NCI-H2081 (cell line): ENCODE measurements at regions not wholly inside any gene's neighbourhood (a gene's known extent, or its start where the extent isn't known, plus 50 kb on each side); places are given as distances from the start of the nearest gene placed in this dataset.

Source experiments
- DNase-seq, 2 experiments: peaks; one replicate each; lab custom pipeline; 2025; lab: John Stamatoyannopoulos, UW

DNA sequence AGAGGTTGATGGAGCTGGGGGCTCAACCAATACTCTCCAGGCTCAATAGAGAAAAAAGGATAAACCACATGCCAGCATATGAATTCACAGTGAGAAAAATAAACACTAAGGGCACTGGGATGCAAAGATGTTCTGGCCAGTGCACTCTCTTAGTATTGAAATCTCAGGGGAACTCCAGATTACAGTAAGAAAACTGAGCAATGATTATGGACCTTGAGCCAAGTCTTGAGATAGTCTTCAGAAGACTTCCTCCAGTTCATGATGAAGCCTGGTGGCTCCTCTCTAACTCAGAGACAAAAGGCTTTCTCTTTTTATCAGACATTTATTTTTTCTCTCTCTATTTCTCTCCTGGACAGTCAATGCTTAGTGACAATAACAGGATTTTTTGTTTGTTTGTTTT is 139.8 kb upstream of the SPEF2 start:
- no peak for DNase-seq

DNA sequence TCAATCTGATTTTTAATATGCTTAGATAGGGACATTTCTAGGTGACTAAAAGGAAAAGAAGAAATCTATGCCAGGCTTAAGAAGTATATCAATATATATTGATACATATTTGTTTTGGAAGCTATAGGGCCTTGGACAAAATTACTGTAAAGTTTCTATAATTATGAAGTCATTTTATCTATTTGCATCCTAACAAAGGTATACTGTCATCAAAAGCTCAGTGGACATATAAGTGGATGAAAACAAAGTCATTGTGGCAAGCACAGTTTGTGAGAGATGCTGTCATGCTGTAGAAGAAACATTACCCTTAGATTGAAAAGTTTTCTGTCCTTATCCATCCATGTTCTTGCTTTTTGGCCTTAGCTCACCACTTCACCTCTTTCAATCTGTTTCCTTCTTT is 140.3 kb upstream of the SPEF2 start:
- DNase-seq, result no peak

DNA sequence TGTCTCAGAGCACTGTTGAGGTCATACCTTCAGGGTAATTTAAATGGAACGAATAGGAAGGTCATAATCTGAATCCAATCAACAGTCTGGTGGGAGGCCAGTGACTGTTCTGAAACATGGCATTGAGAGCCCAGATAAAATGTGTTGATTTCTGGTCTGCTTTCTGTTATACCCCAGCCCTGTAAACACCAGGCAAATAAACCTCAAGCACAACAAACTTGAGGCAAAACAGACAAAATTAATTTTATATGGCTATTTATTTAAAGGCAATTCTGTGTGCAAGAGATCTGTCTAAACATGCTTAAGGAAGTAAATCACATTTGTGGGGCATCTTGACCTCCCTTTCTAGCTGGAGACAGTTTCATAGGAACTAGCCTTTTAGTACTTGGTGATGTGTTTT is 140.9 kb upstream of the SPEF2 start:
- no peak for DNase-seq

DNA sequence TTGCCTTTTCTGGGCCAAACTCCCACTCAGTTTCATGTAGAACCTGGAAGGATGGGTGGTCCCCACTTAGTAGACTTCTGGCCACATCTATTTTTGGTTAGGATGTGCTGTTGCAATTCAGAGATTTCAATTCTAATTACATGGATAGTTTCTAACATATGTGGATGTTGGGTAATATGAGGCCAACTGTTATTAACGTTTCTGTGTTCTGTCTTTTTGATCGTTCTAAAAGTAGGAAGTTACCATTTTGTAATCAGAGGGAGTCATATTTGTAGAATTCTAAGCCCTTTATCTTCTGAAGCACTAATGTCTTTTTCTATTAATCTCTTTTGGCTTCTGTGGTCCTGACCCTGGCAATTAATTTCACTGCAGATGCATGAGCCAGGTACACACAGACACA is 141.6 kb upstream of the SPEF2 start:
- no peak for DNase-seq

DNA sequence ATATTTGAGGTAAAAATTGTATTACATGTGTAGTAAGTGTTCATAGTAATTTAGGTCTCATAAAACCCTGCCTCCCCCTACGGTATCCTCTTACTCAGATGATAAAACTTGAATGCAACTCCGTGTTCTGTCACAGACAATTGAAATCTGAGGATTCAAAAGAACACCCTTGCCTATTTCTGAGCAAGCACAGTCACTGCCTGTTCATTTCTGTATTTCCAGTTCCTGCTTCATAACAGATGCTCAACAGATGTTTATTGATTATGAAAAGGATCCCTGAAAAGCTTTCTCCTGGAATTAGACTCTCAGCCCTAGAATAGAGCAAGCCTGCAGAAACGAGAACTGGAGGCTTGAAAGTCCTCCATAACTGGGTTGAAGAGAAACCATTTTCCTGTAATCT is 144.1 kb upstream of the SPEF2 start:
- DNase-seq, result no peak

DNA sequence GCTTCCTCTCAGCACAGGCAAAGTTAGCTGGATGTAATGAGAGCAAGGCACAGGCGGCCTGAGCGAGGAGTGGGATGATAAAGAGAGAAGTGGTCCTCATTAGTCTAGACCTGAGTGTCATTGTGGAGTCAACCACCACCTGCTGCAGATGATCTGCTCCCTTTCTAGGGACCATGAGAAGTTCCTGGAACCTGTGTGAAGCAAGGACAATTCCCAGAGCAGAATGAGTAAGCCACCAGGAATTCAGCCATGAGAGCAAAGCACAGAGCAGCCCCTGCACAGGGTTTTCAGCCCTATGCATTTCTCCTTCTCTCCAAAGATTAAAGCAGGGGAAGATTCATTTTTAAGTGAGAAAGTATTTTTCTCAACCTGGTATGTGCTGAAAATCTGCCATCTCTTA is 146.8 kb upstream of the SPEF2 start:
- DNase-seq, result no peak

DNA sequence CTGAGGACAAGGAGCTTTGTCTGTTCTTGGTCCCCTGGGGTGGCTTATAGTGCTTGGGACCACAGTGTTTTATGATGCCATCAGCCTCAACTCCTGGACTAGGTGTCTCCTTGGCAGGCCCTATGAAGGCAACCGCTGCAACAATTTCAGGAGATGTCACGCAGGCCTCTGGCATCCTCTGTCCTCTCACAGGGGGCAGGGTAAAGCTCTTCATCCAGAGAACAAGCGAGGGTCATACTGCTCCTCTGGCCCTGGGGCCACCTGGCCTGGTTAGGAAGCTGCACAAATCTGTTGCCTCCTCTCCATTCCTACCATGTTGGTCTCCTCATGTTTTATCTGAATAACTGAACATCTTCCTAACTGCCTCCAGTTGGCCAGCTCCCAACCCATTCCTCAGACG is 148.9 kb upstream of the SPEF2 start:
- no peak for DNase-seq

DNA sequence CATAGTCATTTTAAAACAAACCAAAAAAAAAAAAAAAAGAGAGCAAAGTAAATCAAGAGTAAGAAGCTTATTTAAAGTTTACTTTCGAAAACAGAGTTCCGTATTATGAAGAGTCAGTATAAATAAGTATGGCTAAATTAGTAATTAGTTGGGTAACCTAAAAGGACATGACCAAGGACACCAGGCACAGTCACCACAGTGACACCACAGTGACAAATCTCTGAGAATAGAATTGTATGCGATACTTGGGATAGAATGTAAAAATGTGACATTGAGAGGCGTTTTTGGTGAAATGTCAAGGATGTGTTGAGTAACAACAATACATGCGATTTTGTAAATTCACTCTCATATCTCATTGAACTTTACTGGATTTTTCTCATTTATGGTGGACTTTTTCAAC is 150.9 kb upstream of the SPEF2 start:
- DNase-seq, result no peak

DNA sequence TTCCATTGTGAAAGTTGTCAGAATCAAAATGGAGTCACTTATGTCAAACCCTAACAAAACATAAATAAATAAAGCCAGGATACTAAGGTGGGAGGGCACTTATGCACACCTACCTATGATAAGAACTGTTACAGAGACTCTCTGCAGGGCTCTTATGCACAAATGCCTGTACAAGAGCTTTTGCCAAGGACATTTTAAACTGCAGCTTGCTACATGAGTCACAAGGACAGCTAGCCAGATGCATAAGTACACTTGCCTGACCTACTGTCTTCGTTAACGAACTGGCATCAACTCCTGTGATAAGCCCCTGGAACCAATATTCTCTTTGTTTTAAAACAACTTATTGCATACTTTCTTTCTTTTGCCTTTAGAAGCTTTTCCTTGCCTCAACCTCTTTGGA is 152.9 kb upstream of the SPEF2 start:
- no peak for DNase-seq

DNA sequence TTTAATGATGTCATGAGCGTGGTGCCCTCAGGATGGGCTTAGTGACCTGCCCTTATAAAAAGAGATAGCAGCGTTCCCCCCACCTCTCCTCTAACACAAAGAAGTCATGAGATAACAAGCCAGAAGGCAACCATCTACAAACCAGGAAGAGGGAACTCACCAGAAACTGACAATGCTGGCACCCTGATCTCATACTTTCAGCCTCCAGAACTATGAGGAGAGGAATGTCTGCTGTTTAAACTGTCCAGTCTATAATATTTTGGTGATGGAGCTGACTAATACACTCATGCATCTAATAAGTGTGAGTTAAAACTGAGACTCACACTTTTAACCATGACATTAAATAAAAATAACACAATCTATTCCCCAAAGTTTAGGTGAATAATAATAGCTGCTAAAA is 156.1 kb upstream of the SPEF2 start:
- DNase-seq, result no peak

DNA sequence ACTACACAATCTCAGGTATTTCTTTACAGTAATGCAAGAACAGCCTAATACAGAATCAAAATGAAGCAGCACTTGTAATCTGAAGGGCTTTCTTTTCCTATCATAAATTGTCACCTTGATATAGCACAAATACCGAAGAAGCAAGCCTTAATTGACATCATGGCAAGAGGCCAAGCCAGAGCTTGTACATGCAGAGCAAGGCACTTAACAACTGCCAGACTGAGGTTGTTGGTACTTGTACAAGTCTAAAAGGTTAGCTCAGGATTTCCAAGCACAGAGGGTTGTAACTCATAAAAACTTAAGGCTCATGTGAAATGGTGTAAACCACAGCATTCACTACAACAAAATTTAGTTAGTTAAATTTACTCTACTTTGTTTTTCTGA is 158.8 kb upstream of the SPEF2 start:
- peak in 1 of 2 experiments; percentile 12 for DNase-seq

DNA sequence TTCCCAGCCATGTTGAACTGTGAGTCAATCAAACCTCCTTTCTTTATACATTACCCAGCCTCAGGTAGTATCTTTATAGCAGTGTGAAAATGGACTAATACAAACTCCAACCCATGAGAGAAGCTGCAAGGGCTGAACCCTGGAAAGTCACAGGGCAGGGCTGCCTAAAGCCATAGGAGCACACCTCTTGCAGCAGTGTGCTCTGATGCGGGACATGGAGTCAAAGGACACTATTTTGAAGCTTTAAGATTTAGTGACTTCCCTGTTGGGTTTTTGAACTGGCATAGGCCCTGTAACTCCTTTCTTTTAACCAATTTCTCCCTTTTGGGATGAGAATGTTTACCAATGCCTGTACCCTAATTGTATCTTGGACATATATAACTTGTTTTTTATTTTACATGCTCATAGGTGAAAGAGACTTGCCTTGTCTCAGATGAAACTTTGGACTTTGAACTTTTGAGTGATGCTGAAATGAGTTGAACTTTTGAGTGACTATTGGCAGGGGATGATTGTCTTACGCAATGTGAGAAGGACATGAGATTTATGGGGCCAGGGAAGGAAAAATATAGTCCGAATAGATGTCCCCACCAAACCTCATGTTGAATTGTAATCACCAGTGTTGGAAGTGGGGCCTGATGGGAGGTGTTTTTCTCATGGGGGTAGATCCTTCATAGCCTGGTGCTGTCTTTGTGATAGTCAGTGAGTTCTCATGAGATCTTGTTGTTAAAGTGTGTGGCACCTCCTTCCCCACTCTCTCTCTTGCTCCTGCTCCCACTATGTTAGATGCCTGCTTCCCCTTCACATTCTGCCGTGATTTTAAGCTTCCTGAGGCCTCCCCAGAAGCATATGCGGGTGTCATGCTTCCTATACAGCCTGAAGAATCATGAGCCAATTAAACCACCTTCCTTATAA is 159.5 kb upstream of the SPEF2 start:
- DNase-seq, result no peak

DNA sequence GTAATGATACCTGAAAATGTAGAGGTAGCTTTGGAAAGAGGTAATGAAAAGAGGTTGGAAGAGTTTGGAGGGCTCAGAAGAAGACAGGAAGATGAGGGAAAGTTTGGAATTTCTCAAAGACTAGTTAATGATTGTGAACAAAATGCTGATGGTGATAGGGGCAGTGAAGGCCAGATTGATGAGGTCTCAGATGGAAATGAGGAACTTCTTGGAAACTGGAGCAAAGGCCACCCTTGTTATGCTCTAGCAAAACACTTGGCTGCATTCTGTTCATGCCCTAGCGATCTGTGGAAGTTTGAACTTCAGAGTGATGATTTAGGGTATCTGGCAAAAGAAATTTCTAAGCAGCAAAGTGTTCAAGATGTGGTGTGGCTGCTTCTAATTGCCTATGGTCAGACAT is 161.2 kb upstream of the SPEF2 start:
- no peak for DNase-seq

DNA sequence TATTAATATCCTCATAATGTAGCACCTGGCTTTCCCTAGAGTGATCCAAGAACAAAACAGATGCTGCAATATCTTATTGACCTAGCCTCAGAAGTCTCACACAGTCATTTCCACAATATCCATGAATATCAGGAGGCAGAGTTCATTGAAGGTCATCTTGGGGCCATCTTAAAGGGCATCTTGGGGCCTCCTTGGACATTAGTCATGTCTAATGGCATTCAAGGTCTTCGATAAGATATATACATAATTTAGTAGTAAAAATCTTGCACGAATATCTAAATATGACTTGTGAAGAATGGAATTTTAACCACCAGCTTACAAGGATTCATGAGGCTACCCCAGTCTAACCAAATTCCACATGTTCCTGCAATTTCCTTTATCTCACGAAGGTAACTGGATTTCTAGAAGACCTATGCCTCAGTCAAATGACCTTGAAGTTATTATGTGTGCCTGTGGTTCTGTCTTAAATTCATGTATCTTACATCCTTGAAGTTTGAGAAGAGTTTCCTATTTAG is 163.6 kb upstream of the SPEF2 start:
- DNase-seq, result no peak

DNA sequence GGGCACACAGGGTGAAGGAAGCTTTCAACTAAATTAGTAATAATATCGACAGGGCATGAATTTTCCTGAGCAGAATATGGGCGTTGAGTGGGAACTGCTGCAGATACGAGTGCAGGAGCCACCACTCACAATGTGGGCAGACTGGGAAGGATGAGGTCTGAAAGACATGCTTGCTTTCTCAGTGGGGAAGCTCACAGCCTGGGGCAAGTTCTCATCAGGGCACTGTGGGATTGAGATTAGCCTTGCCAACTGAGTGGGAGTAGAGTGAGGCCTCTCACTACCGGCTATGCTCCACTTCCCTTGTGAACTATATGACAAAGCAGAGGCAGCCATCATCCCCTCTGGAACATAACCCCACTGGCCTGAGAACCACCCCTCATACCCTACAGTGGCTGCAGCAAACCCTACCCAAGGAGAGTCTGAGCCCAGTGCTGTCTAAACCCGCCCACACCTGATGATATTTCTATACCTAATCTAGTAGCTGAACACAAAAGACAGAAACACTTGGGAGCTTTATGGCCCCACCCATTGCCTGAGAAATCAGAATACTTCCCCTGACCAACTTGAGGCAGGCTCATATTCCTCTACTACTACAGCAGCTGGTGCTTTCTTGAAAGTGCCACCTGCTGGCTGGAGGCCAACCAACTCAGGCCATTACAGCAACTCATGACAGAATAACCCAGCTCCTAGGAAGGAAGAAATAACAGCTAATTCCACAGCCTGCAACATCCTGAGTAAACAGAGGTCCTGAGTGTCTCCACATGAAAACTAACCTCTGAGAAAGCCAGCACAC is 173.7 kb upstream of the SPEF2 start:
- no peak for DNase-seq

DNA sequence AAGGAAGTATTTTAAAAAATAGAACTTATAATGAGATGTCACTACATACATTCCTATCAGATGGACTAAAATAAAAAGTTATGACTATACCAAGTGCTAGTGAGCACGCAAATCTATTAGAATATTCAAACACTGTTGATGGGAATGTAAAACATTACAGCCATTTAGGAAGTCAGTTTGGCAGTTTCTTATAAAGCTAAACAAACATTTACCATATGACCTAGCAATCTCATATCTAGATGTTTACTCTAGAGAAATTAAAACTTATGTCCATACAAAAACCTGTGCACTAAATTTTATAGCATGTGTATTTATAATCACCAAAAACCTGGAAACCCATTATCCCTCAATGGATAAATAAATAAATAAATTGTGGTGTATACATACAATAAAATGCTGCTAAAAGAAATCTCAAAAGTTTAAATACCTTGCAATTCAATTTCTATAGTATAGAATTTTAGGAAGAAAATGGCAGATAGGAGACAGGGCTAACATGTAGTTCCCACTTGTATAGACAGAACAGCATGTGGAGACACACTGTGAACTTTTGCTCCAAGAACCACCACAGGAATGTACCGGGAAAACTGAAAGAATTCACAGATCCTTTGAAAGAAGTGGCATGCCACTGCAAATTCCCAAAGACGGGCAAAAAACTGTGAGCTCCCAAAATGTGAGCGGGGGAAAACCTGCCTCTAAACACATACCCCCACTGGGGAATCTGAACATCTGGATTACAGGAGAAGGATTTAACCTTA is 174.6 kb upstream of the SPEF2 start:
- DNase-seq, result no peak

DNA sequence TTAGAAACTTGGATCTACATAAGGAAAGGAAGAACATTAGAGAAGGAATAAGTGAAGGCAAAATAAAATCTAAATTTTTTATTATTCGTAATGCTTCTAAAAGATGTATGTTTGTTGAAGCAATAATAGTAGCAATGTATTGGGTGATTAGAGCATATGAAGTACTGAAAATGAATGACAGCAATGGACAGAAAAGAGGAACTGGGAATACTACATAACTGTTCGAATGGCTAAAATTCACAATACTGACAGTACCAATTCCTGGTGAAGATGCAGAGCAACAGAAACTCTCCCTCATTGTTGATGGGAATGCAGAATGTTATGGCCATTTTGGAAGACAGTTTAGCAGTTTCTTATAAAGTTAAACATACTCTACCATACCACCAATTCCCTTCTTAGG is 177.3 kb upstream of the SPEF2 start:
- no peak for DNase-seq

DNA sequence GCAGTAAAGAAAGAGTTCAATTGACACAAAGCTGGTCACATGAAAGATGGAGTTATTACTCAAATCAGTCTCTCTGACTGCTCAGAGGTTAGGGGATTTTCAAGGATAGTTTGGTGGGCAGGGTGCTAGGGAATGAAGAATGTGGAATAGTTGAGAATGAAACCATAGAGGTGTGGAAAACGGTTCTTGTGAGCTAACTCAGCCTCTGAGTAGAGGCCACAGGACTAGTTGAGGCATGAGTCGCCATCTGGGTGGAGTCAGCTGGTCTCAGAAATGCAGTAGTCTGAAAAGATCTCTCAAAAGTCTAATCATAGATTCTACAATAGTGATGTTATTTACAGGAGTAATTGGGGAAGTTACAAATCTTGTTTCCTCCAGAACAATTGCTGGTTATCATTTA is 178.9 kb upstream of the SPEF2 start:
- DNase-seq, result no peak

DNA sequence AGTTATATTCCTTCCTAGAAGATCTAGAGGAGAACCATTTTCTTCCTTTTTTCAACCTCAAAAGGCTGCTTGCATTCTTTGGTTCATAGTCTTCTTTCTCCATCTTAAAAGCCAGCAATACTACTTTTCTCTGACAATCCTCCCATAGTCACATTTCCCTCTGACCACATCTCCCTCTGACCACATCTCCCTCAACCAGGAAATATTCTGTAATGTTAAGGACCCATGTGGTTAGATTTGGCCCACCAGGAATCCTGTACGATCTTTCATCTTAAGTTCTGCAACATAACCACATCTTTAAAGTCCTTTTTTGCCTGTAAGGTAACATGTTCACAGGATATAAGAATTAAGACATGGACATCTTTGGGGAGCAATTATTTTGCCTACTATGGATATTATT is 179.4 kb upstream of the SPEF2 start:
- no peak for DNase-seq

DNA sequence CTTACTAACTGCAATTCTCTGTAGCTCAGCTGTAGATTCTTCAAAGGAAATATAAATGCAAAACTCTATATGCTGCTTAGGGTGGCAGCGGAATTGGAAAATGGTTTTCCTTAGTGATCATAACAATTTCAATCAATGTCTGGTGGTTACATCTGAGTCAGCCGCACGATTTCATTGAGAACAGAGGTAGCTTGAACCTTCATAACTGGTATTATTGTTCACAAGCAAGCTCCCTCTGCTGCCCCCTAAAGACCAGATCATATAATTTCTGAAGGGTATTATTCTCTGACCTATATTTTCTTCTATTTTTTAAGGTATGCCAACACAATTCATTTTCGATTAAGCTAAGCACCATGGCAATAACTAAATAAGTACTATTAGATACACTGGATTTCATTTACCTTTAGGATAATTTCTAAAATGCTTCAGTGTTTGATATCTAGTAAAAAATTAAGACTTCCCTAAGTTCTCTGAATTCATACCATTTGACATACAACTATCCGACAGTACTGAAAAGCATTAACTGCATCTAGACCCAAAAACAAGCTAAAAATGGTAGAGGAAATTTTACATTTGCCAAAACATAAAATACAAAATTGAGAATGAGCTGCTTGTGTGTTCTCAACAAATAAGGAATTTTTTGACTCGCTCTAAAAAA is 181.1 kb upstream of the SPEF2 start:
- peak; percentile 41 to 42 for DNase-seq

DNA sequence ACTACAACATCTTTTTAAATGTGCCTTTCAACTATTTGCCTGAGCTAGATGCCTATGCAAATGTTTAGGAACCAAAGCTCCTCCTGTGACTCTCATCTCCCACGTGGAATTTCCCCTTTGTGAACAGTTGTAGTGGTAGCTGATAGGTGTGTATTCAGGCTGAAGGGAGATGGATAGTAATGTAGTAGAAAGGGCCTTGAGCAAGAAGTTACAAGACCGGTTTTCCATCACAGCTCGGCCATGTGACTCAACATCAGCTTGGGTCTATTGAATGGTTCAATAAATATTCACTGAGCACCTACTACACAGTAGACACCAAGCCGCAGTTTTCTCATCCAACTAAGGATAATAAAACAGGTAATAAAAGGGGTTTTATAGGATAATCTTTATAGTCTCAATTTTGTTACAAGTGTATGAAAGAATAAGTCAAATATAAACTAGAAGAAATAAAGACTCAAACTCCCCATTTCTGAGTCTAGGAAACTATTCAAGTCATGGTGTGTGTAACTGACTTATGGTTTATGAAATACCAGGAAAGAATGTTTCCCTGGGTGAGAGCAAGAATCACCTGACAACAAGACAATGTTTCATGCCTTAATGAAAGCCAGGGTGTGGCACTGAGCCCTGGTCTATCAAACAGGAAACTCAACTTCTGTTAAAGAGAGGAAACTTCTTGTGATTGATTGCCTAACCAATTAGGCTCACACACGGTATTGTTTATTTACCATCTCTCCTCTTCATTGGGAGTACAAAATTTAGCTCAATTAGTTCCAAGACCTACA is 187.1 kb upstream of the SPEF2 start:
- no peak for DNase-seq
